ENCODE measurements at regions not wholly inside any gene's neighbourhood (a gene's known extent, or its start where the extent isn't known, plus 50 kb on each side); places are given as distances from the start of the nearest gene placed in this dataset.

GRCh38 chr12:27179400-27180214, 64.5 kb upstream of the STK38L start:
- H3K4me3 ChIP-seq (ENCODE audit: low read depth, low read length), result no peak overlapping the region
- no peak for TF ChIP-seq CTCF (conservative IDR thresholded peaks at IDR 0.05; ENCODE audit: low read depth, low read length)
- DNase-seq (ENCODE audit: low read depth), result peak; percentile 95

GRCh38 chr12:27180906-27181505, 63.1 kb upstream of the STK38L start:
- H3K4me3 ChIP-seq (ENCODE audit: low read depth, low read length), result no peak overlapping the region
- DNase-seq (ENCODE audit: low read depth), result no peak
- no peak for TF ChIP-seq CTCF (conservative IDR thresholded peaks at IDR 0.05; ENCODE audit: low read depth, low read length)

GRCh38 chr12:27183342-27183741, 60.7 kb upstream of the STK38L start:
- no peak overlapping the region for H3K4me3 ChIP-seq (ENCODE audit: low read depth, low read length)
- DNase-seq (ENCODE audit: low read depth), result no peak
- no peak for TF ChIP-seq CTCF (conservative IDR thresholded peaks at IDR 0.05; ENCODE audit: low read depth, low read length)

GRCh38 chr12:27185234-27186021, 58.7 kb upstream of the STK38L start:
- TF ChIP-seq CTCF (conservative IDR thresholded peaks at IDR 0.05; ENCODE audit: low read depth, low read length), result no peak
- H3K4me3 ChIP-seq (ENCODE audit: low read depth, low read length), result no peak overlapping the region
- peak; percentile 91 for DNase-seq (ENCODE audit: low read depth)

- H3K4me3 ChIP-seq (ENCODE audit: low read depth, low read length), result no peak overlapping the region
- peak; percentile 64 for DNase-seq (ENCODE audit: low read depth)
- TF ChIP-seq CTCF (conservative IDR thresholded peaks at IDR 0.05; ENCODE audit: low read depth, low read length), result no peak
Measured at GRCh38 chr12:27186022-27186839, 57.9 kb upstream of the STK38L start.

GRCh38 chr12:27187697-27188096, 56.4 kb upstream of the STK38L start:
- no peak for TF ChIP-seq CTCF (conservative IDR thresholded peaks at IDR 0.05; ENCODE audit: low read depth, low read length)

More at GRCh38 chr12:27187697-27188096, 56.4 kb upstream of the STK38L start:
- H3K4me3 ChIP-seq (ENCODE audit: low read depth, low read length), result no peak overlapping the region
- DNase-seq (ENCODE audit: low read depth), result no peak
